Globus pallidus (tissue), 1 donor: ENCODE measurements at regions not wholly inside any gene's neighbourhood (a gene's known extent, or its start where the extent isn't known, plus 50 kb on each side); places are given as distances from the start of the nearest gene placed in this dataset.

Experiments
- DNase-seq: peaks from one replicate; pipeline ENCODE4 v3.0.0-alpha.2; 2015; ENCODE audit warnings: low spot score

DNA sequence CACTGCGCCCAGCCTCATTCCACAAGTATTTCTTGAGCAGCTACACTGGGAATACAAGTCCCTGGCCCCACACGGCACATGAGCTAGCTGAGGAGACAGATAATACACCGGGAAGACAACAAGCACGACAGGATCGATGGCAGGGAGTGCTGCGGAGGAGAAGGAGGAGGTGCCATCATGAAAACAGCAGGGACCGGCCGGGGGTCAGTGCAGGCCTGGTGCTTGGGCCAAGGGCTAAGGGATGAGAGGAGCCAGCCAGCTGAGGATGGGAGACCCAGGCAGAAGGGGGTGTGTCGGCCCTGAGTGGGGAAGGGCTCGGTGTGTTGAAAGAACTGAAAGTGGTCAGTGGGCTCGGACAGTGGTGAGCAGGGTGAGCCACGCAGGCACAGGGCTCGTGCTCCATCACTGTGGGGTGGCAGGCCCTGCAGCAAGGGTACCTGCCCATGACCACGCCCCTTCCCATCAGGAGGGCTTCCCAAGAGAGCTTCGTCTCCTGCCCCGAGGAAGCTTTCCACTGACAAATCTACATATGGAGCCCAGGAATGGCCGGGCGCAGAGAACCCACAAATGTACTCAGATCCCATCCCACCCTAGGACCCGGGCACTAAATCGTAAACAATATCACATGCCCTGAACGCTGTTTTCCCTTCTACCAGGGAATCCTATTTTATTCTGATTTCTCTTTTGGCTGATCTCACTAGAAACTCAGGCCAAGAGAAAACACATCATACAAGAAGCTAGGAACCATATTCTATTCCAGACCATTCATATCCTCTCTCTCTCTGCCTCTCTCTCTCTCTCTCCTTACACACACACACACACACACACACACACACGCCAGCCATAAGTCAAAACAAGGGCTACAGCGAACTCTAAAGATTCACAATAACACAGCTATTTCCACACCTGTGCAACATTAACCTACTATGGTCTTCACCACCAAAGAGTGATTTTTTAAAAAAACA, 50.7 kb upstream of the TNRC6C start:
- no peak for DNase-seq

- no peak for DNase-seq
Measured at GRCh38 chr17:77908501-77908900, 50.0 kb upstream of the TNRC6C start.
